Omental fat pad (tissue), 3 donors: ENCODE measurements at regions not wholly inside any gene's neighbourhood (a gene's known extent, or its start where the extent isn't known, plus 50 kb on each side); places are given as distances from the start of the nearest gene placed in this dataset.

Experiments used
- ATAC-seq: fragments of 150-250 bp; one replicate; pipeline ENCODE4 v1.9.1; 2016; ENCODE audit warnings: mild to moderate bottlenecking, moderate library complexity; ENCODE audit not compliant: low FRiP score
- DNase-seq: peaks from one replicate; pipeline ENCODE4 v3.0.0-alpha.2; 2019; ENCODE audit warnings: low spot score
- CTCF ChIP-seq, 3 donors: fragments of 450-650 bp; IDR thresholded peaks; one replicate each; pipeline ENCODE4 v1.5.1; 2016 to 2017; ENCODE audit warnings: antibody characterized with exemption in 3 of 3, mild to moderate bottlenecking in 3 of 3, moderate library complexity in 2 of 3

- DNase-seq (no peak), ATAC-seq (no peak)
- no peak for TF ChIP-seq CTCF (IDR thresholded peaks at IDR 0.05)
These were observed 304.7 kb downstream of the POU4F1 start for GRCh38 chr13:78298657-78299056.

- no peak for ATAC-seq
- TF ChIP-seq CTCF (IDR thresholded peaks at IDR 0.05): no peak
- no peak for DNase-seq
These were observed 316.6 kb downstream of the POU4F1 start for GRCh38 chr13:78286748-78287147.

- DNase-seq: no peak
- no peak for ATAC-seq
- TF ChIP-seq CTCF (IDR thresholded peaks at IDR 0.05): no peak
These were observed 338.3 kb downstream of the POU4F1 start for GRCh38 chr13:78265098-78265497.

GRCh38 chr13:78258304-78258703 is 339.7 kb upstream of the EDNRB start:
- DNase-seq (no peak), ATAC-seq (no peak)
- TF ChIP-seq CTCF (IDR thresholded peaks at IDR 0.05): no peak

- ATAC-seq (no peak), DNase-seq (no peak)
- TF ChIP-seq CTCF (IDR thresholded peaks at IDR 0.05): no peak
These were observed 337.9 kb upstream of the EDNRB start for GRCh38 chr13:78256484-78256883.

- ATAC-seq (no peak), DNase-seq (no peak)
- no peak for TF ChIP-seq CTCF (IDR thresholded peaks at IDR 0.05)
These were observed 335.5 kb upstream of the EDNRB start for GRCh38 chr13:78254113-78254512.

- no peak for TF ChIP-seq CTCF (IDR thresholded peaks at IDR 0.05)
- no peak for ATAC-seq
- no peak for DNase-seq
These were observed 328.7 kb upstream of the EDNRB start for GRCh38 chr13:78247362-78247761.
